ENCODE measurements at regions not wholly inside any gene's neighbourhood (a gene's known extent, or its start where the extent isn't known, plus 50 kb on each side); places are given as distances from the start of the nearest gene placed in this dataset.

- H3K4me1 ChIP-seq (ENCODE audit: control insufficient read depth, insufficient read depth, low read length), result no peaks in the 10 kb centered on the region
- no peaks in the 10 kb centered on the region for H3K9me3 ChIP-seq (replicated peaks; ENCODE audit: control insufficient read depth, low read depth, low read length)
- DNase-seq, result no peak
- no peak overlapping the region for H3K4me3 ChIP-seq (ENCODE audit: low read length)
- H3K27me3 ChIP-seq (ENCODE audit: control insufficient read depth, insufficient read depth, low read length), result no peaks in the 10 kb centered on the region
- H3K36me3 ChIP-seq (ENCODE audit: control insufficient read depth, insufficient read depth, low read length), result no peaks in the 10 kb centered on the region
- no peak overlapping the region for H3K27ac ChIP-seq (ENCODE audit: low read length)
- WGBS (ENCODE audit: insufficient coverage), result 90% methylated on average over 15 of the region's 18 CpGs
Measured at GRCh38 chr2:106941372-106941993, 55.5 kb upstream of the ST6GAL2 start.

- H3K27ac ChIP-seq (ENCODE audit: low read length), result no peak overlapping the region
- no peak for DNase-seq
- no peaks in the 10 kb centered on the region for H3K27me3 ChIP-seq (ENCODE audit: control insufficient read depth, insufficient read depth, low read length)
- WGBS (ENCODE audit: insufficient coverage), result no CpG with 5 or more reads among the region's 3 CpGs
- no peaks in the 10 kb centered on the region for H3K36me3 ChIP-seq (ENCODE audit: control insufficient read depth, insufficient read depth, low read length)
- H3K9me3 ChIP-seq (replicated peaks; ENCODE audit: control insufficient read depth, low read depth, low read length), result no peaks in the 10 kb centered on the region
- no peaks in the 10 kb centered on the region for H3K4me1 ChIP-seq (ENCODE audit: control insufficient read depth, insufficient read depth, low read length)
- H3K4me3 ChIP-seq (ENCODE audit: low read length), result no peak overlapping the region
Measured at GRCh38 chr2:106943468-106944200, 57.7 kb upstream of the ST6GAL2 start.

GRCh38 chr2:106944215-106944614, 58.2 kb upstream of the ST6GAL2 start:
- Histone ChIP-seq H3K27ac (ENCODE audit: low read length) (no peak overlapping the region), H3K27me3 (ENCODE audit: control insufficient read depth, insufficient read depth, low read length) (no peaks in the 10 kb centered on the region), H3K4me1 (ENCODE audit: control insufficient read depth, insufficient read depth, low read length) (no peaks in the 10 kb centered on the region), H3K36me3 (ENCODE audit: control insufficient read depth, insufficient read depth, low read length) (no peaks in the 10 kb centered on the region), H3K9me3 (replicated peaks; ENCODE audit: control insufficient read depth, low read depth, low read length) (no peaks in the 10 kb centered on the region), H3K4me3 (ENCODE audit: low read length) (no peak overlapping the region)
- no peak for DNase-seq
- WGBS (ENCODE audit: insufficient coverage), result 60% methylated on average over 1 of the region's 5 CpGs

GRCh38 chr2:106948540-106948939, 62.6 kb upstream of the ST6GAL2 start:
- Histone ChIP-seq H3K4me1 (ENCODE audit: control insufficient read depth, insufficient read depth, low read length) (no peaks in the 10 kb centered on the region), H3K9me3 (replicated peaks; ENCODE audit: control insufficient read depth, low read depth, low read length) (no peaks in the 10 kb centered on the region), H3K27me3 (ENCODE audit: control insufficient read depth, insufficient read depth, low read length) (no peaks in the 10 kb centered on the region), H3K4me3 (ENCODE audit: low read length) (no peak overlapping the region), H3K27ac (ENCODE audit: low read length) (no peak overlapping the region), H3K36me3 (ENCODE audit: control insufficient read depth, insufficient read depth, low read length) (no peaks in the 10 kb centered on the region)
- no peak for DNase-seq

- DNase-seq, result no peak
- no peaks in the 10 kb centered on the region for H3K9me3 ChIP-seq (replicated peaks; ENCODE audit: control insufficient read depth, low read depth, low read length)
- no peaks in the 10 kb centered on the region for H3K27me3 ChIP-seq (ENCODE audit: control insufficient read depth, insufficient read depth, low read length)
- no CpG with 5 or more reads among the region's 5 CpGs for WGBS (ENCODE audit: insufficient coverage)
- H3K27ac ChIP-seq (ENCODE audit: low read length), result no peak overlapping the region
- no peaks in the 10 kb centered on the region for H3K4me1 ChIP-seq (ENCODE audit: control insufficient read depth, insufficient read depth, low read length)
- H3K36me3 ChIP-seq (ENCODE audit: control insufficient read depth, insufficient read depth, low read length), result no peaks in the 10 kb centered on the region
- no peak overlapping the region for H3K4me3 ChIP-seq (ENCODE audit: low read length)
Measured at GRCh38 chr2:106953236-106953635, 67.3 kb upstream of the ST6GAL2 start.

- Histone ChIP-seq H3K27ac (ENCODE audit: low read length) (no peak overlapping the region), H3K4me3 (ENCODE audit: low read length) (no peak overlapping the region)
- WGBS (ENCODE audit: insufficient coverage), result 70% methylated on average over 3 of the region's 5 CpGs
Measured at GRCh38 chr2:106953779-106954178, 67.8 kb upstream of the ST6GAL2 start.

GRCh38 chr2:106954304-106954703, 68.3 kb upstream of the ST6GAL2 start:
- Histone ChIP-seq H3K27ac (ENCODE audit: low read length) (no peak overlapping the region), H3K27me3 (ENCODE audit: control insufficient read depth, insufficient read depth, low read length) (no peaks in the 10 kb centered on the region)
- whole genome bisulfite sequencing (ENCODE audit: insufficient coverage), result no CpG with 5 or more reads among the region's 3 CpGs

More at GRCh38 chr2:106953779-106954178, 67.8 kb upstream of the ST6GAL2 start:
- Histone ChIP-seq H3K9me3 (replicated peaks; ENCODE audit: control insufficient read depth, low read depth, low read length) (no peaks in the 10 kb centered on the region), H3K27me3 (ENCODE audit: control insufficient read depth, insufficient read depth, low read length) (no peaks in the 10 kb centered on the region), H3K4me1 (ENCODE audit: control insufficient read depth, insufficient read depth, low read length) (no peaks in the 10 kb centered on the region), H3K36me3 (ENCODE audit: control insufficient read depth, insufficient read depth, low read length) (no peaks in the 10 kb centered on the region)
- no peak for DNase-seq

GRCh38 chr2:106956416-106956815, 70.4 kb upstream of the ST6GAL2 start:
- H3K36me3 ChIP-seq (ENCODE audit: control insufficient read depth, insufficient read depth, low read length), result no peaks in the 10 kb centered on the region
- no peaks in the 10 kb centered on the region for H3K27me3 ChIP-seq (ENCODE audit: control insufficient read depth, insufficient read depth, low read length)
- no peak overlapping the region for H3K4me3 ChIP-seq (ENCODE audit: low read length)
- no CpG with 5 or more reads among the region's 7 CpGs for WGBS (ENCODE audit: insufficient coverage)
- DNase-seq, result peak; percentile 45
- H3K27ac ChIP-seq (ENCODE audit: low read length), result peak overlapping the region; percentile 47
- H3K9me3 ChIP-seq (replicated peaks; ENCODE audit: control insufficient read depth, low read depth, low read length), result no peaks in the 10 kb centered on the region
- H3K4me1 ChIP-seq (ENCODE audit: control insufficient read depth, insufficient read depth, low read length), result no peaks in the 10 kb centered on the region

More at GRCh38 chr2:106954304-106954703, 68.3 kb upstream of the ST6GAL2 start:
- H3K4me1 ChIP-seq (ENCODE audit: control insufficient read depth, insufficient read depth, low read length), result no peaks in the 10 kb centered on the region
- H3K9me3 ChIP-seq (replicated peaks; ENCODE audit: control insufficient read depth, low read depth, low read length), result no peaks in the 10 kb centered on the region
- no peaks in the 10 kb centered on the region for H3K36me3 ChIP-seq (ENCODE audit: control insufficient read depth, insufficient read depth, low read length)
- no peak for DNase-seq
- H3K4me3 ChIP-seq (ENCODE audit: low read length), result no peak overlapping the region

- 8% methylated on average over 2 of the region's 3 CpGs for WGBS (ENCODE audit: insufficient coverage)
- DNase-seq, result peak; percentile 94
- no peak overlapping the region for H3K27ac ChIP-seq (ENCODE audit: low read length)
Measured at GRCh38 chr2:106956879-106957278, 70.9 kb upstream of the ST6GAL2 start.

GRCh38 chr2:106959975-106960682, 74.2 kb upstream of the ST6GAL2 start:
- no CpG with 5 or more reads among the region's 1 CpG for WGBS (ENCODE audit: insufficient coverage)
- Histone ChIP-seq H3K27ac (ENCODE audit: low read length) (no peak overlapping the region), H3K27me3 (ENCODE audit: control insufficient read depth, insufficient read depth, low read length) (no peaks in the 10 kb centered on the region), H3K4me1 (ENCODE audit: control insufficient read depth, insufficient read depth, low read length) (no peaks in the 10 kb centered on the region), H3K4me3 (ENCODE audit: low read length) (no peak overlapping the region), H3K36me3 (ENCODE audit: control insufficient read depth, insufficient read depth, low read length) (no peaks in the 10 kb centered on the region), H3K9me3 (replicated peaks; ENCODE audit: control insufficient read depth, low read depth, low read length) (no peaks in the 10 kb centered on the region)
- DNase-seq, result no peak

More at GRCh38 chr2:106956879-106957278, 70.9 kb upstream of the ST6GAL2 start:
- Histone ChIP-seq H3K36me3 (ENCODE audit: control insufficient read depth, insufficient read depth, low read length) (no peaks in the 10 kb centered on the region), H3K4me1 (ENCODE audit: control insufficient read depth, insufficient read depth, low read length) (no peaks in the 10 kb centered on the region), H3K27me3 (ENCODE audit: control insufficient read depth, insufficient read depth, low read length) (no peaks in the 10 kb centered on the region), H3K4me3 (ENCODE audit: low read length) (no peak overlapping the region), H3K9me3 (replicated peaks; ENCODE audit: control insufficient read depth, low read depth, low read length) (no peaks in the 10 kb centered on the region)
